Thyroid gland (tissue), 4 donors: ENCODE measurements at regions not wholly inside any gene's neighbourhood (a gene's known extent, or its start where the extent isn't known, plus 50 kb on each side); places are given as distances from the start of the nearest gene placed in this dataset.

Experiments used
- DNase-seq, 2 donors: peaks; one replicate each; pipeline ENCODE4 v3.0.0-alpha.2; 2019
- H3K27ac ChIP-seq, 3 donors: fragments of 200-600 bp; sonication (generic); 1 replicate in 2 of 3; 2 replicates in 1 of 3; pipeline ENCODE4 v1.5.1; 2016 to 2019; ENCODE audit warnings: mild to moderate bottlenecking in 1 of 3, moderate library complexity in 1 of 3
- H3K27me3 ChIP-seq: fragments of 200-600 bp; sonication (generic); one replicate; pipeline ENCODE4 v1.5.1; 2019
- H3K36me3 ChIP-seq, 2 donors: fragments of 200-600 bp; sonication (generic); one replicate each; pipeline ENCODE4 v1.5.1; 2016 to 2019
- H3K4me1 ChIP-seq, 2 donors: fragments of 200-600 bp; sonication (generic); one replicate each; pipeline ENCODE4 v1.5.1; 2017 to 2019
- H3K4me3 ChIP-seq, 3 donors: fragments of 200-600 bp; sonication (generic); replicated peaks in 1 of 3; 1 replicate in 2 of 3; 2 replicates in 1 of 3; pipeline ENCODE4 v1.5.1; 2016; ENCODE audit warnings: mild to moderate bottlenecking in 1 of 3
- H3K9me3 ChIP-seq: fragments of 200-600 bp; sonication (generic); one replicate; pipeline ENCODE4 v1.5.1; 2017
- POLR2A ChIP-seq, 2 donors: fragments of 450-650 bp; IDR thresholded peaks; one replicate each; pipeline ENCODE4 v1.6.1; 2017; ENCODE audit warnings: antibody characterized with exemption in 2 of 2, mild to moderate bottlenecking in 2 of 2, moderate library complexity in 1 of 2
- WGBS, 2 donors: methylation state at CpG; one replicate each; pipeline ENCODE4 v1.1.5; 2017; 5-methylcytosine and 5-hydroxymethylcytosine counted together
- intact Hi-C: fragments of 100-400 bp; cut with DNase I; formaldehyde crosslinking; loops from one replicate; pipeline ENCODE4 v1.15.1; 2023
- TF ChIP-seq, protein P1 (sequence below), 6 experiments: fragments of 200-600 bp in 3 of 6; fragments of 450-650 bp in 3 of 6; sonication (generic) in 3 of 6; IDR thresholded peaks; one replicate each; pipeline ENCODE4 v1.5.1; 2016 to 2019; ENCODE audit warnings: antibody characterized with exemption in 6 of 6, mild to moderate bottlenecking in 2 of 6, inconsistent platforms in 1 of 6, moderate library complexity in 1 of 6

DNA sequence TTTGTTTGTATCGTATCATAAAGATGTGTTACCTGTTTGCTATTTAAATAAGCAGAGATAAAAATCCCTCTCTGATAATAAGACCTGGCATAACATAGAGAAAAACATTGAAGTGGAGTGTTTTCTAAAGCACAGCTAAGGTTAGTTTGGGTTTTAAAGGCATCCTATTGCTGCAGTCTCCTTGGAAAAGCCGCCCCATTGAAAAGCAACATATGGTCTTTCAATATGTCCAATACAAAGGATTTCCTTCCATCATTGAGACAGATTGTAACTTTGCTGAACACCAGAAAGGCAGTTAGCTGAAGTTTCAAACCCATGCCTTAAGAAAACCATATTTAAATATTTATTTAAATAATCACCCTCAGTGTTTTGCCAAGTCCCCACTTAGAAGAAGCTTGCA, 898.5 kb upstream of the KCND2 start:
- 95 to 96% methylated on average over 2 of the region's 2 CpGs for WGBS, 2 donors
- Histone ChIP-seq H3K36me3 (no peaks in the 10 kb centered on the region), H3K27me3 (no peaks in the 10 kb centered on the region), H3K27ac (no peak overlapping the region), H3K9me3 (no peaks in the 10 kb centered on the region), H3K4me3 (no peak overlapping the region), H3K4me1 (no peaks in the 10 kb centered on the region)
- no peak for DNase-seq
- intact Hi-C loops, result no loop called here
- no peak for TF ChIP-seq POLR2A (IDR thresholded peaks at IDR 0.05)
- TF ChIP-seq, protein P1, sequence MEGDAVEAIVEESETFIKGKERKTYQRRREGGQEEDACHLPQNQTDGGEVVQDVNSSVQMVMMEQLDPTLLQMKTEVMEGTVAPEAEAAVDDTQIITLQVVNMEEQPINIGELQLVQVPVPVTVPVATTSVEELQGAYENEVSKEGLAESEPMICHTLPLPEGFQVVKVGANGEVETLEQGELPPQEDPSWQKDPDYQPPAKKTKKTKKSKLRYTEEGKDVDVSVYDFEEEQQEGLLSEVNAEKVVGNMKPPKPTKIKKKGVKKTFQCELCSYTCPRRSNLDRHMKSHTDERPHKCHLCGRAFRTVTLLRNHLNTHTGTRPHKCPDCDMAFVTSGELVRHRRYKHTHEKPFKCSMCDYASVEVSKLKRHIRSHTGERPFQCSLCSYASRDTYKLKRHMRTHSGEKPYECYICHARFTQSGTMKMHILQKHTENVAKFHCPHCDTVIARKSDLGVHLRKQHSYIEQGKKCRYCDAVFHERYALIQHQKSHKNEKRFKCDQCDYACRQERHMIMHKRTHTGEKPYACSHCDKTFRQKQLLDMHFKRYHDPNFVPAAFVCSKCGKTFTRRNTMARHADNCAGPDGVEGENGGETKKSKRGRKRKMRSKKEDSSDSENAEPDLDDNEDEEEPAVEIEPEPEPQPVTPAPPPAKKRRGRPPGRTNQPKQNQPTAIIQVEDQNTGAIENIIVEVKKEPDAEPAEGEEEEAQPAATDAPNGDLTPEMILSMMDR (IDR thresholded peaks at IDR 0.05), result no peak

DNA sequence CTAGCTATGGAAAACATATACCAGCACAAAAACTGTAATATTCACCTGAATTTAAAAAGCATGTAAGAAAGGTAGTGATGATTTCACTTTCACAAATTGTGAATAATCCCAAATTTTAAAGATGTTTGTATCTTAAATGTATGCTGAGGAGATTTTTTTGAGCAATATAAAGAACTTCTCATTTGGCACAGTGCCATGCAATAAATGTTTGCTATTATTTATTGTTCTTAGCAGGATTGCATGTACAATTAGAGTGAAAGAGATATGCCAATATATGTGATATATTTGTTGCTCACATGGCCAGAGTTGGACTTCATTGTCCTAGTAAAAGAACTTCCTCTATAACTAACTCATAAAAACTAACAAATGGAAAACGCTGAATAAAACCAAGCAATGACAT, 895.1 kb upstream of the KCND2 start:
- Histone ChIP-seq H3K9me3 (no peaks in the 10 kb centered on the region), H3K36me3 (no peaks in the 10 kb centered on the region), H3K27me3 (no peaks in the 10 kb centered on the region), H3K4me3 (no peak overlapping the region), H3K4me1 (no peaks in the 10 kb centered on the region), H3K27ac (no peak overlapping the region)
- intact Hi-C loops, result no loop called here
- TF ChIP-seq, protein P1 (IDR thresholded peaks at IDR 0.05), result no peak
- TF ChIP-seq POLR2A (IDR thresholded peaks at IDR 0.05), result no peak
- WGBS, 2 donors, result 84 to 86% methylated on average over 1 of the region's 1 CpG
- DNase-seq, result no peak

DNA sequence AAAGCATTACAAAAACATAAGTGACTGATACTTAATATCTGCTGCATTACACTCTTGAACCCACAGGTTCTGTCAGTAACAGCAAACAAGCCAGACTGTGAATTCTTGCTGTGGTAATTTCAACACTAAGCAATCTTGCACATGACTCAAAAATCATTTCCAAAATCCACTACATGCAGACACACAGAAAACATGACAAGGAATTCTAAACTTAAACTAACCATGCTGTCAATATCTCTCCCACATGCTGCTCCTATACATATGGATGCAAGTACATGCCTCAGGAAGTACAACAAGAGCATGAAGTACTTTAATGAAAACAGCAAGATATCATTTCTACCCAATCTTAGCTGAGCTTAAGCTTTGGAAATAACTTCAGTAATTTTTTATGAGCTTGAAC, 890.2 kb upstream of the KCND2 start:
- H3K27me3 ChIP-seq, result no peaks in the 10 kb centered on the region
- no peaks in the 10 kb centered on the region for H3K4me1 ChIP-seq
- no peak for TF ChIP-seq POLR2A (IDR thresholded peaks at IDR 0.05)
- TF ChIP-seq, protein P1 (IDR thresholded peaks at IDR 0.05), result no peak
- DNase-seq, result no peak
- intact Hi-C loops, result no loop called here
- H3K27ac ChIP-seq, result no peak overlapping the region
- no peaks in the 10 kb centered on the region for H3K9me3 ChIP-seq
- no peaks in the 10 kb centered on the region for H3K36me3 ChIP-seq
- H3K4me3 ChIP-seq, result no peak overlapping the region

DNA sequence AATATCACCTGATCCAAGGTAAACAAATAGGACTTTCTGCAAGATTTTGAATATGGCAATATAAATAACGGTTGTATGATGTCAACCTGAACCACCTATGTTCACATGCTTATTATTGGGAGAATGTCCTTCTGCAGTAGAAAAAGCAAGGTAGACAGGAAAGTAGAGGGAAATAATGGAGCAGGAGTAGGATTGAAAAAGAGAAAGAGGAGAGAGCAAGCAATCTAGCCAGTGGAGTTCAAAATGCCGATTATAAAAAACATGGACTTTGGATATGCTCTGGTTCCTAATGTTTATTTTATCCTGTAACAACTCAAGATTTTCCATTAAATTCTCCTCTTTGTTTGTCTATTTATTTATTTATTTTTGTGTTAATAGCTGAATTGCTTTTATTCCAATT, 878.0 kb upstream of the KCND2 start:
- DNase-seq, result no peak
- intact Hi-C loops, result no loop called here
- 93 to 94% methylated on average over 2 of the region's 2 CpGs for WGBS, 2 donors

DNA sequence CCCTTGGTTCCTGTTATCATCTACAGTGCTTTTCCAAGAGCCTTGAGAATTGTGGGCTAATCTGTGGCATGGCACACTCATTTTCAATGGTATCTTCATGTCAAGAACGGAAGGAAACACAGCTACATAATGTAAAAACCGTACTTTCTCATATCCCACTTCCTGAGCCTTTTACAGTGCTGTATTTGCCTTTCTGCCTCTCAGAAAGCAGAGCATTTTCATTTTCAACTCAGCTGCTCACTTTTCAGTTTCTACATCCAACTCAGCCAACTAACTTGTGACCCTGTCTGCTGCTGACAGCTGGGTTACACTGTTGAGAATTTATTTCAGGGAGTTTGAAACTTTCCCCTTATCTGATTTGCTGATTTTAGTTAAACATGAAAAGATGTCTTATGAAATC, 875.8 kb upstream of the KCND2 start:
- no peak for DNase-seq
- no peak overlapping the region for H3K4me3 ChIP-seq
- WGBS, 2 donors, result 75% methylated on average over 2 of the region's 2 CpGs
- H3K27ac ChIP-seq, result no peak overlapping the region
- H3K9me3 ChIP-seq, result no peaks in the 10 kb centered on the region
- no peaks in the 10 kb centered on the region for H3K4me1 ChIP-seq
- no peaks in the 10 kb centered on the region for H3K27me3 ChIP-seq
- intact Hi-C loops, result no loop called here
- TF ChIP-seq, protein P1 (IDR thresholded peaks at IDR 0.05), result no peak
- H3K36me3 ChIP-seq, result no peaks in the 10 kb centered on the region

More for the DNA sequence above, 878.0 kb upstream of the KCND2 start:
- no peaks in the 10 kb centered on the region for H3K9me3 ChIP-seq
- H3K4me1 ChIP-seq, result no peaks in the 10 kb centered on the region
- H3K27ac ChIP-seq, result no peak overlapping the region
- no peaks in the 10 kb centered on the region for H3K27me3 ChIP-seq
- H3K36me3 ChIP-seq, result no peaks in the 10 kb centered on the region
- TF ChIP-seq, protein P1 (IDR thresholded peaks at IDR 0.05), result no peak
- TF ChIP-seq POLR2A (IDR thresholded peaks at IDR 0.05), result no peak
- no peak overlapping the region for H3K4me3 ChIP-seq
